ENCODE measurements at regions not wholly inside any gene's neighbourhood (a gene's known extent, or its start where the extent isn't known, plus 50 kb on each side); places are given as distances from the start of the nearest gene placed in this dataset.

- in situ Hi-C loops (cut with HindIII; ENCODE audit: low pct_unique_long_range_greater_than_20kb, low sequenced_read_pairs), result no loop called here
- DNase-seq (ENCODE audit: low read depth, low spot score), result no peak
Observed at GRCh38 chr16:54577651-54578128, 291.1 kb upstream of the IRX3 start.

GRCh38 chr16:54576785-54577184, 290.2 kb upstream of the IRX3 start:
- in situ Hi-C loops (cut with HindIII; ENCODE audit: low pct_unique_long_range_greater_than_20kb, low sequenced_read_pairs), result no loop called here
- DNase-seq (ENCODE audit: low read depth, low spot score), result no peak

- in situ Hi-C loops (cut with HindIII; ENCODE audit: low pct_unique_long_range_greater_than_20kb, low sequenced_read_pairs), result no loop called here
- DNase-seq (ENCODE audit: low read depth, low spot score), result no peak
Observed at GRCh38 chr16:54568906-54569807, 282.6 kb upstream of the IRX3 start.

- DNase-seq (ENCODE audit: low read depth, low spot score), result no peak
- in situ Hi-C loops (cut with HindIII; ENCODE audit: low pct_unique_long_range_greater_than_20kb, low sequenced_read_pairs), result no loop called here
Observed at GRCh38 chr16:54564841-54565240, 278.3 kb upstream of the IRX3 start.

- in situ Hi-C loops (cut with HindIII; ENCODE audit: low pct_unique_long_range_greater_than_20kb, low sequenced_read_pairs), result no loop called here
- DNase-seq (ENCODE audit: low read depth, low spot score), result no peak
Observed at GRCh38 chr16:54554581-54554980, 268.0 kb upstream of the IRX3 start.

- no peak for DNase-seq (ENCODE audit: low read depth, low spot score)
- in situ Hi-C loops (cut with HindIII; ENCODE audit: low pct_unique_long_range_greater_than_20kb, low sequenced_read_pairs), result no loop called here
Observed at GRCh38 chr16:54548281-54548680, 261.7 kb upstream of the IRX3 start.

- in situ Hi-C loops (cut with HindIII; ENCODE audit: low pct_unique_long_range_greater_than_20kb, low sequenced_read_pairs), result no loop called here
- DNase-seq (ENCODE audit: low read depth, low spot score), result no peak
Observed at GRCh38 chr16:54547052-54547451, 260.5 kb upstream of the IRX3 start.

GRCh38 chr16:54546521-54546920, 259.9 kb upstream of the IRX3 start:
- in situ Hi-C loops (cut with HindIII; ENCODE audit: low pct_unique_long_range_greater_than_20kb, low sequenced_read_pairs), result no loop called here
- DNase-seq (ENCODE audit: low read depth, low spot score), result no peak

GRCh38 chr16:54545854-54546511, 259.4 kb upstream of the IRX3 start:
- in situ Hi-C loops (cut with HindIII; ENCODE audit: low pct_unique_long_range_greater_than_20kb, low sequenced_read_pairs), result no loop called here
- DNase-seq (ENCODE audit: low read depth, low spot score), result no peak

GRCh38 chr16:54544553-54545180, 258.1 kb upstream of the IRX3 start:
- in situ Hi-C loops (cut with HindIII; ENCODE audit: low pct_unique_long_range_greater_than_20kb, low sequenced_read_pairs), result no loop called here
- DNase-seq (ENCODE audit: low read depth, low spot score), result no peak

GRCh38 chr16:54542805-54543505, 256.4 kb upstream of the IRX3 start:
- in situ Hi-C loops (cut with HindIII; ENCODE audit: low pct_unique_long_range_greater_than_20kb, low sequenced_read_pairs), result no loop called here

GRCh38 chr16:54540525-54541180, 254.1 kb upstream of the IRX3 start:
- in situ Hi-C loops (cut with HindIII; ENCODE audit: low pct_unique_long_range_greater_than_20kb, low sequenced_read_pairs), result no loop called here
- no peak for DNase-seq (ENCODE audit: low read depth, low spot score)

More at GRCh38 chr16:54542805-54543505, 256.4 kb upstream of the IRX3 start:
- DNase-seq (ENCODE audit: low read depth, low spot score), result no peak

- in situ Hi-C loops (cut with HindIII; ENCODE audit: low pct_unique_long_range_greater_than_20kb, low sequenced_read_pairs), result no loop called here
- peak; percentile 28 for DNase-seq (ENCODE audit: low read depth, low spot score)
Observed at GRCh38 chr16:54538276-54538675, 251.7 kb upstream of the IRX3 start.

- in situ Hi-C loops (cut with HindIII; ENCODE audit: low pct_unique_long_range_greater_than_20kb, low sequenced_read_pairs), result no loop called here
- DNase-seq (ENCODE audit: low read depth, low spot score), result no peak
Observed at GRCh38 chr16:54533856-54534490, 247.4 kb upstream of the IRX3 start.

- DNase-seq (ENCODE audit: low read depth, low spot score), result no peak
- in situ Hi-C loops (cut with HindIII; ENCODE audit: low pct_unique_long_range_greater_than_20kb, low sequenced_read_pairs), result no loop called here
Observed at GRCh38 chr16:54526916-54527315, 240.3 kb upstream of the IRX3 start.

GRCh38 chr16:54526087-54526486, 239.5 kb upstream of the IRX3 start:
- DNase-seq (ENCODE audit: low read depth, low spot score), result no peak
- in situ Hi-C loops (cut with HindIII; ENCODE audit: low pct_unique_long_range_greater_than_20kb, low sequenced_read_pairs), result no loop called here

- DNase-seq (ENCODE audit: low read depth, low spot score), result no peak
- in situ Hi-C loops (cut with HindIII; ENCODE audit: low pct_unique_long_range_greater_than_20kb, low sequenced_read_pairs), result no loop called here
Observed at GRCh38 chr16:54525104-54525503, 238.5 kb upstream of the IRX3 start.

Measured in SK-MEL-5 (cell line).